GM12878 (cell line): ENCODE measurements at regions not wholly inside any gene's neighbourhood (a gene's known extent, or its start where the extent isn't known, plus 50 kb on each side); places are given as distances from the start of the nearest gene placed in this dataset.

ENCODE experiments used
- ATAC-seq: fragments of 200-7000 bp; cut with Tn5 transposase; 3 replicates; pipeline ENCODE4 v1.9.1; 2020; ENCODE audit warnings: mild to moderate bottlenecking, moderate library complexity
- BruUV-seq: library from RNA; stranded (reverse); fragments of 400-500 nt; replicated peaks from 2 replicates; lab custom pipeline; 2021; lab: Mats Ljungman, UMichigan
- CTCF ChIA-PET: fragments of 300-600 bp; sonication (Branson Sonifier 250); formaldehyde crosslinking; extraction: SDS; loops from one replicate; lab custom pipeline; 2021; ENCODE audit warnings: inconsistent platforms; lab: Yijun Ruan, JAX
- POLR2A ChIA-PET: fragments of 350-600 bp; formaldehyde crosslinking; extraction: SDS; loops from one replicate; lab custom pipeline; 2021; ENCODE audit warnings: inconsistent platforms; lab: Charles Lee
- RAD21 ChIA-PET: fragments of 300-600 bp; sonication (Branson Sonifier 250); formaldehyde crosslinking; loops from one replicate; lab custom pipeline; 2023; ENCODE audit warnings: antibody characterized with exemption; ENCODE audit not compliant: unreplicated experiment; lab: Charles Lee
- SMC1A ChIA-PET: fragments of 300-600 bp; sonication (Branson Sonifier 250); formaldehyde crosslinking; loops from one replicate; lab custom pipeline; 2023; ENCODE audit not compliant: unreplicated experiment, uncharacterized antibody; lab: Charles Lee
- DNase-seq: peaks from one replicate; pipeline ENCODE4 v3.0.0-alpha.2; 2011; ENCODE audit warnings: low read depth, low spot score
- FAIRE-seq: peaks from 3 replicates; lab custom pipeline; 2011; peaks lifted over from hg19 to GRCh38; lab: Jason Lieb, UNC
- H2AFZ ChIP-seq: 2 replicates; pipeline ENCODE4 v1.6.0; 2011; ENCODE audit warnings: low read depth, low read length, control low read depth; ENCODE audit not compliant: control insufficient read depth
- H3K27ac ChIP-seq: 2 replicates; pipeline ENCODE4 v1.5.1; 2011; ENCODE audit warnings: control low read depth; ENCODE audit not compliant: control insufficient read depth, insufficient read depth
- H3K27me3 ChIP-seq, 2 experiments: replicated peaks in 1 of 2; 2 replicates each; pipeline versions ENCODE4 v1.6.0 to v1.6.1; 2011; ENCODE audit warnings: low read length in 1 of 2; ENCODE audit not compliant: control insufficient read depth in 2 of 2, insufficient read depth in 2 of 2
- H3K36me3 ChIP-seq, 2 experiments: 2 replicates each; pipeline ENCODE4 v1.5.1; 2011; ENCODE audit warnings: low read length in 1 of 2; ENCODE audit not compliant: control insufficient read depth in 2 of 2, insufficient read depth in 2 of 2
- H3K4me1 ChIP-seq: 2 replicates; pipeline ENCODE4 v1.6.1; 2011; ENCODE audit warnings: mild to moderate bottlenecking, low read length, moderate library complexity, mixed read lengths; ENCODE audit not compliant: control insufficient read depth, insufficient read depth
- H3K4me2 ChIP-seq: 2 replicates; pipeline ENCODE4 v1.6.0; 2011; ENCODE audit warnings: control low read depth; ENCODE audit not compliant: control insufficient read depth, insufficient read depth
- H3K4me3 ChIP-seq: fragments of 200-600 bp; sonication (generic); 2 replicates; pipeline ENCODE4 v1.5.1; 2016
- H3K79me2 ChIP-seq: 2 replicates; pipeline ENCODE4 v1.6.0; 2011; ENCODE audit warnings: low read length; ENCODE audit not compliant: control insufficient read depth, insufficient read depth
- H3K9ac ChIP-seq: 2 replicates; pipeline ENCODE4 v1.8.0; 2011; ENCODE audit warnings: low read length, control low read depth, mixed read lengths; ENCODE audit not compliant: control insufficient read depth, insufficient read depth
- H3K9me3 ChIP-seq: replicated peaks from 3 replicates; pipeline ENCODE4 v1.5.1; 2011; ENCODE audit warnings: mild to moderate bottlenecking, low read length; ENCODE audit not compliant: control insufficient read depth, insufficient read depth
- H4K20me1 ChIP-seq: 2 replicates; pipeline ENCODE4 v1.6.0; 2011; ENCODE audit not compliant: control insufficient read depth, insufficient read depth
- ASH2L ChIP-seq: fragments of 300-600, 200-600 bp; sonication (generic); IDR thresholded peaks from 2 replicates; pipeline ENCODE4 v1.6.1; 2017; ENCODE audit warnings: low read depth, mild to moderate bottlenecking, borderline replicate concordance
- ATF2 ChIP-seq: IDR thresholded peaks from 2 replicates; pipeline ENCODE4 v1.6.1; 2012; ENCODE audit warnings: low read length, inconsistent platforms
- CBX5 ChIP-seq: sonication (generic); IDR thresholded peaks from 2 replicates; pipeline ENCODE4 v1.6.1; 2016; ENCODE audit warnings: low read depth, moderate library complexity, mild to moderate bottlenecking, inconsistent platforms
- NR2F1 ChIP-seq: fragments of 450-650 bp; conservative IDR thresholded peaks from 2 replicates; pipeline ENCODE4 v1.6.1; 2017; ENCODE audit warnings: mild to moderate bottlenecking
- NRF1 ChIP-seq: conservative IDR thresholded peaks from 2 replicates; pipeline ENCODE4 v1.6.1; 2011; ENCODE audit warnings: mild to moderate bottlenecking, low read depth, low read length, improper control_type of control experiment
- POLR2AphosphoS5 ChIP-seq: IDR thresholded peaks from 2 replicates; pipeline ENCODE4 v1.6.1; 2011; ENCODE audit warnings: mild to moderate bottlenecking, low read length, inconsistent platforms
- RAD51 ChIP-seq: fragments of 450-650 bp; IDR thresholded peaks from 2 replicates; pipeline ENCODE4 v1.6.1; 2016; ENCODE audit warnings: moderate library complexity, mild to moderate bottlenecking, inconsistent platforms
- USF1 ChIP-seq: IDR thresholded peaks from 2 replicates; pipeline ENCODE4 v1.6.1; 2011; ENCODE audit warnings: borderline replicate concordance, low read depth, mild to moderate bottlenecking, moderate library complexity, mixed read lengths, low read length; ENCODE audit not compliant: insufficient read depth; ENCODE audit errors: extremely low read length
- ZBTB11 ChIP-seq: fragments of 450-650 bp; formaldehyde crosslinking; IDR thresholded peaks from 2 replicates; pipeline ENCODE4 v1.5.0; 2022; ENCODE audit warnings: mild to moderate bottlenecking, missing genetic modification characterization
- WGBS: methylation state at CpG from one replicate; pipeline ENCODE4 v1.1.6; 2016; ENCODE audit warnings: low lambda C conversion rate; ENCODE audit not compliant: insufficient replicate concordance, insufficient coverage; ENCODE audit errors: missing lambda C conversion rate; 5-methylcytosine and 5-hydroxymethylcytosine counted together
- in situ Hi-C: fragments of 300-500 bp; cut with MboI; formaldehyde crosslinking; loops from 9 replicates; pipeline ENCODE4 v1.14.3; 2018; ENCODE audit warnings: mixed read lengths
- intact Hi-C: fragments of 100-400 bp; cut with micrococcal nuclease; formaldehyde crosslinking; loops from one replicate; pipeline ENCODE4 v1.14.2; 2022; ENCODE audit not compliant: unreplicated experiment
- TF ChIP-seq, protein P1 (sequence below): fragments of 450-650 bp; IDR thresholded peaks from 2 replicates; pipeline ENCODE4 v1.6.1; 2016; ENCODE audit warnings: mild to moderate bottlenecking
- TF ChIP-seq, protein P2 (sequence below): fragments of 450-650 bp; IDR thresholded peaks from 2 replicates; pipeline ENCODE4 v1.6.1; 2017; ENCODE audit warnings: mild to moderate bottlenecking, low read depth, inconsistent platforms; ENCODE audit not compliant: poor library complexity, severe bottlenecking

GRCh38 chr4:124555959-124556358, 156.6 kb downstream of the ANKRD50 start (continued):
- TF ChIP-seq ZBTB11 (CRISPR knock-in tag) (no peak), POLR2AphosphoS5 (no peak)

- in situ Hi-C loops (no loop called here), intact Hi-C loops (no loop called here)
- Histone ChIP-seq H3K79me2 (no peaks in the 10 kb centered on the region), H2AFZ (no peak overlapping the region), H3K9ac (no peak overlapping the region), H3K36me3 (no peaks in the 10 kb centered on the region), H3K27me3 (no peaks in the 10 kb centered on the region), H3K4me1 (no peaks in the 10 kb centered on the region), H3K4me2 (no peak overlapping the region), H3K4me3 (no peak overlapping the region), H4K20me1 (no peaks in the 10 kb centered on the region), H3K9me3 (no peaks in the 10 kb centered on the region), H3K27ac (no peak overlapping the region)
- DNase-seq = no peak
- ChIA-PET RAD21 (no interaction called here), SMC1A (no interaction called here), POLR2A (no interaction called here), CTCF (no interaction called here)
- BruUV-seq = no TSS peak
- no peak for ATAC-seq
- no peak for FAIRE-seq
- TF ChIP-seq, protein P1, sequence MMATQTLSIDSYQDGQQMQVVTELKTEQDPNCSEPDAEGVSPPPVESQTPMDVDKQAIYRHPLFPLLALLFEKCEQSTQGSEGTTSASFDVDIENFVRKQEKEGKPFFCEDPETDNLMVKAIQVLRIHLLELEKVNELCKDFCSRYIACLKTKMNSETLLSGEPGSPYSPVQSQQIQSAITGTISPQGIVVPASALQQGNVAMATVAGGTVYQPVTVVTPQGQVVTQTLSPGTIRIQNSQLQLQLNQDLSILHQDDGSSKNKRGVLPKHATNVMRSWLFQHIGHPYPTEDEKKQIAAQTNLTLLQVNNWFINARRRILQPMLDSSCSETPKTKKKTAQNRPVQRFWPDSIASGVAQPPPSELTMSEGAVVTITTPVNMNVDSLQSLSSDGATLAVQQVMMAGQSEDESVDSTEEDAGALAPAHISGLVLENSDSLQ = no peak
- TF ChIP-seq CBX5 (no peak), NR2F1 (no peak), NRF1 (no peak), USF1 (no peak), ASH2L (no peak), RAD51 (no peak), ATF2 (no peak)
- TF ChIP-seq, protein P2, sequence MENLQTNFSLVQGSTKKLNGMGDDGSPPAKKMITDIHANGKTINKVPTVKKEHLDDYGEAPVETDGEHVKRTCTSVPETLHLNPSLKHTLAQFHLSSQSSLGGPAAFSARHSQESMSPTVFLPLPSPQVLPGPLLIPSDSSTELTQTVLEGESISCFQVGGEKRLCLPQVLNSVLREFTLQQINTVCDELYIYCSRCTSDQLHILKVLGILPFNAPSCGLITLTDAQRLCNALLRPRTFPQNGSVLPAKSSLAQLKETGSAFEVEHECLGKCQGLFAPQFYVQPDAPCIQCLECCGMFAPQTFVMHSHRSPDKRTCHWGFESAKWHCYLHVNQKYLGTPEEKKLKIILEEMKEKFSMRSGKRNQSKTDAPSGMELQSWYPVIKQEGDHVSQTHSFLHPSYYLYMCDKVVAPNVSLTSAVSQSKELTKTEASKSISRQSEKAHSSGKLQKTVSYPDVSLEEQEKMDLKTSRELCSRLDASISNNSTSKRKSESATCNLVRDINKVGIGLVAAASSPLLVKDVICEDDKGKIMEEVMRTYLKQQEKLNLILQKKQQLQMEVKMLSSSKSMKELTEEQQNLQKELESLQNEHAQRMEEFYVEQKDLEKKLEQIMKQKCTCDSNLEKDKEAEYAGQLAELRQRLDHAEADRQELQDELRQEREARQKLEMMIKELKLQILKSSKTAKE = no peak
- WGBS = 0% methylated on average over 1 of the region's 1 CpG
These were observed 148.4 kb downstream of the ANKRD50 start for GRCh38 chr4:124564121-124564520.
